H1 (cell line): ENCODE measurements at regions not wholly inside any gene's neighbourhood (a gene's known extent, or its start where the extent isn't known, plus 50 kb on each side); places are given as distances from the start of the nearest gene placed in this dataset.

Experiments
- CTCF ChIA-PET: fragments of 300-600 bp; sonication (Branson Sonifier 250); formaldehyde crosslinking; loops from one replicate; lab custom pipeline; 2021; ENCODE audit not compliant: partially characterized antibody; lab: Charles Lee
- POLR2A ChIA-PET: fragments of 300-600 bp; sonication (Branson Sonifier 250); formaldehyde crosslinking; loops from one replicate; lab custom pipeline; 2021; ENCODE audit warnings: inconsistent platforms; ENCODE audit not compliant: partially characterized antibody; lab: Charles Lee
- DNase-seq, 2 experiments: peaks; one replicate each; pipeline versions ENCODE4 v3.0.0 to v3.0.0-alpha.2; 2010 to 2022; ENCODE audit warnings: low spot score in 2 of 2, low read depth in 1 of 2, mixed read lengths in 1 of 2
- FAIRE-seq: peaks from 2 replicates; lab custom pipeline; 2011; peaks lifted over from hg19 to GRCh38; lab: Jason Lieb, UNC
- H2AFZ ChIP-seq: 2 replicates; pipeline ENCODE4 v1.8.1; 2012; ENCODE audit warnings: low read length, inconsistent platforms
- H2AK5ac ChIP-seq: 2 replicates; pipeline ENCODE4 v1.6.1; 2013; ENCODE audit warnings: low read depth, low read length
- H2BK120ac ChIP-seq: replicated peaks from 2 replicates; pipeline ENCODE3; 2013; ENCODE audit warnings: low read depth, low read length, inconsistent platforms
- H2BK12ac ChIP-seq: 2 replicates; pipeline ENCODE4 v1.6.1; 2013; ENCODE audit warnings: low read depth, low read length
- H2BK15ac ChIP-seq: 2 replicates; pipeline ENCODE4 v1.6.1; 2013; ENCODE audit warnings: low read length
- H2BK20ac ChIP-seq: 2 replicates; pipeline ENCODE4 v1.6.1; 2013; ENCODE audit warnings: low read length
- H2BK5ac ChIP-seq: 2 replicates; pipeline ENCODE4 v1.6.1; 2013; ENCODE audit warnings: low read depth, low read length
- H3K14ac ChIP-seq: 2 replicates; pipeline ENCODE4 v1.6.1; 2013; ENCODE audit warnings: inconsistent platforms; ENCODE audit not compliant: insufficient read length
- H3K18ac ChIP-seq: 2 replicates; pipeline ENCODE4 v1.6.1; 2013; ENCODE audit warnings: low read length; ENCODE audit errors: extremely low read depth
- H3K23ac ChIP-seq: 2 replicates; pipeline ENCODE4 v1.6.1; 2013; ENCODE audit warnings: inconsistent platforms; ENCODE audit not compliant: insufficient read length
- H3K23me2 ChIP-seq: 2 replicates; pipeline ENCODE4 v1.6.1; 2013; ENCODE audit warnings: low read depth, low read length
- H3K27ac ChIP-seq: 2 replicates; pipeline ENCODE4 v1.6.1; 2011; ENCODE audit warnings: low read depth, low read length, inconsistent platforms
- H3K27me3 ChIP-seq, 4 experiments: replicated peaks in 1 of 4; 1 replicate in 1 of 4; 2 replicates in 3 of 4; pipeline versions ENCODE4 v1.6.1 to v1.8.1; 2011 to 2013; ENCODE audit warnings: low read length in 3 of 4, mild to moderate bottlenecking in 3 of 4, inconsistent platforms in 2 of 4, mixed read lengths in 2 of 4, moderate library complexity in 1 of 4; ENCODE audit not compliant: control insufficient read depth in 3 of 4, insufficient read depth in 3 of 4; ENCODE audit errors: extremely low read depth in 1 of 4
- H3K36me3 ChIP-seq, 4 experiments: 2 replicates each; pipeline versions ENCODE4 v1.6.1 to v1.8.1; 2011 to 2013; ENCODE audit warnings: mild to moderate bottlenecking in 4 of 4, low read length in 3 of 4, moderate library complexity in 2 of 4, control low read depth in 1 of 4, inconsistent platforms in 1 of 4; ENCODE audit not compliant: insufficient read depth in 4 of 4, control insufficient read depth in 2 of 4
- H3K4ac ChIP-seq: replicated peaks from 2 replicates; pipeline ENCODE3; 2013; ENCODE audit warnings: low read length, low read depth, mixed read lengths, inconsistent platforms; ENCODE audit not compliant: insufficient read length
- H3K4me1 ChIP-seq, 4 experiments: replicated peaks in 1 of 4; 1 replicate in 1 of 4; 2 replicates in 3 of 4; pipeline versions ENCODE4 v1.6.1 to v1.8.1; 2011 to 2013; ENCODE audit warnings: low read length in 3 of 4, inconsistent platforms in 2 of 4, mixed read lengths in 1 of 4; ENCODE audit not compliant: insufficient read depth in 4 of 4, control insufficient read depth in 3 of 4
- H3K4me2 ChIP-seq, 2 experiments: 2 replicates each; pipeline versions ENCODE4 v1.6.1 to v1.8.1; 2011 to 2013; ENCODE audit warnings: low read depth in 2 of 2, low read length in 2 of 2, control low read depth in 1 of 2, inconsistent platforms in 1 of 2, mild to moderate bottlenecking in 1 of 2; ENCODE audit not compliant: insufficient read depth in 1 of 2
- H3K4me3 ChIP-seq, 4 experiments: fragments of 200-600, 300-600 bp in 1 of 4; sonication (generic), shearing (Covaris generic), sonication (Bioruptor Twin) in 1 of 4; 2 replicates each; pipeline versions ENCODE4 v1.5.1 to v1.8.1; 2011 to 2016; ENCODE audit warnings: low read length in 4 of 4, low read depth in 3 of 4, control low read depth in 2 of 4, inconsistent platforms in 2 of 4, mild to moderate bottlenecking in 2 of 4, mixed read lengths in 1 of 4, moderate library complexity in 1 of 4; ENCODE audit not compliant: insufficient read depth in 2 of 4; ENCODE audit errors: extremely low read depth in 1 of 4
- H3K56ac ChIP-seq: replicated peaks from 2 replicates; pipeline ENCODE3; 2013; ENCODE audit warnings: low read depth, mild to moderate bottlenecking, mixed read lengths, low read length, inconsistent platforms; ENCODE audit not compliant: insufficient read length
- H3K79me1 ChIP-seq: 2 replicates; pipeline ENCODE4 v1.6.1; 2013; ENCODE audit warnings: low read depth, low read length, control low read depth
- H3K79me2 ChIP-seq, 2 experiments: 2 replicates each; pipeline versions ENCODE4 v1.6.1 to v1.8.1; 2012 to 2013; ENCODE audit warnings: low read length in 2 of 2, mild to moderate bottlenecking in 2 of 2, inconsistent platforms in 1 of 2; ENCODE audit not compliant: insufficient read depth in 2 of 2, control insufficient read depth in 1 of 2
- H3K9ac ChIP-seq, 4 experiments: replicated peaks in 1 of 4; 1 replicate in 1 of 4; 2 replicates in 3 of 4; pipeline versions ENCODE4 v1.6.1 to v1.8.1; 2011 to 2013; ENCODE audit warnings: low read depth in 3 of 4, low read length in 3 of 4, control low read depth in 2 of 4, mild to moderate bottlenecking in 2 of 4, moderate library complexity in 2 of 4, inconsistent platforms in 1 of 4; ENCODE audit errors: extremely low read depth in 1 of 4
- H3K9me3 ChIP-seq, 2 experiments: 2 replicates each; pipeline versions ENCODE4 v1.6.1 to v1.8.1; 2012 to 2013; ENCODE audit warnings: mild to moderate bottlenecking in 2 of 2, moderate library complexity in 2 of 2, control low read depth in 1 of 2, inconsistent platforms in 1 of 2, low read depth in 1 of 2, low read length in 1 of 2, mixed read lengths in 1 of 2; ENCODE audit not compliant: insufficient read depth in 2 of 2
- H4K20me1 ChIP-seq, 2 experiments: replicated peaks in 1 of 2; 2 replicates each; pipeline versions ENCODE3 to v1.8.1; 2011 to 2013; ENCODE audit warnings: inconsistent platforms in 2 of 2, low read length in 2 of 2, mild to moderate bottlenecking in 1 of 2; ENCODE audit not compliant: insufficient read depth in 2 of 2, control insufficient read depth in 1 of 2
- H4K5ac ChIP-seq: 2 replicates; pipeline ENCODE4 v1.6.1; 2013; ENCODE audit warnings: low read length, low read depth, mixed read lengths, inconsistent platforms; ENCODE audit not compliant: insufficient read length
- H4K8ac ChIP-seq: 2 replicates; pipeline ENCODE4 v1.8.0; 2013; ENCODE audit warnings: mild to moderate bottlenecking, moderate library complexity, low read length, inconsistent platforms; ENCODE audit not compliant: insufficient read depth; ENCODE audit errors: extremely low read depth
- H4K91ac ChIP-seq: replicated peaks from 2 replicates; pipeline ENCODE3; 2013; ENCODE audit warnings: low read length, mixed read lengths, inconsistent platforms; ENCODE audit not compliant: insufficient read length
- SAP30 ChIP-seq: fragments of 300-600 bp; sonication (generic); IDR thresholded peaks from 2 replicates; pipeline ENCODE4 v1.7.1; 2012; ENCODE audit warnings: low read length, moderate library complexity, mild to moderate bottlenecking, inconsistent platforms; ENCODE audit not compliant: insufficient read depth, insufficient replicate concordance

DNA sequence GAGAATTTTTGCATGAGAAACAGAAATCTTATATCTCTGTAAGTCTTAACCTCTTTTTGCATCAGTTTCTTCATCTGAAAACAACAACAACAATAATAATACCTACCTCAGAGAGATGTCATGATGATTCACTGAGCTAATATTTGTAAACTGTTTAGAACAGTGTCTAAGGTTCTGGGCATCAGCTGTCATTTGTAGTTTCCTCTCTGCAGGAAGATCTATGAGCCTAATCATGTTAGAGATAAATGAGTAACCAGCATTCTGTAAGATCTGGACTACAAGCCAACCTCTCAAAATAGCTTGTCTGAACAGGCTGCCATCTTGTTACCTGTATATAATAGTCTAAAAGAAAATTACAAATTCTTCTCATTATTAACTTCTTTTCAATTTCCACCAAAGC, 383.0 kb upstream of the RORA start:
- Histone ChIP-seq H3K9me3 (no peaks in the 10 kb centered on the region), H3K56ac (no peak overlapping the region), H2BK120ac (no peak overlapping the region), H2BK20ac (no peak overlapping the region), H3K27me3 (no peaks in the 10 kb centered on the region), H2AK5ac (no peak overlapping the region), H4K8ac (no peak overlapping the region), H2BK15ac (no peak overlapping the region), H3K23ac (no peak overlapping the region), H2BK12ac (no peak overlapping the region), H3K27ac (no peak overlapping the region), H4K5ac (no peak overlapping the region), H3K4me3 (no peak overlapping the region), H2AFZ (no peak overlapping the region), H3K79me2 (no peaks in the 10 kb centered on the region), H3K14ac (no peak overlapping the region), H3K36me3 (no peaks in the 10 kb centered on the region), H4K91ac (no peak overlapping the region), H3K4me2 (no peak overlapping the region), H3K4ac (no peak overlapping the region), H3K9ac (no peak overlapping the region), H3K23me2 (no peaks in the 10 kb centered on the region), H4K20me1 (no peaks in the 10 kb centered on the region), H3K18ac (no peak overlapping the region), H3K79me1 (no peaks in the 10 kb centered on the region), H3K4me1 (no peaks in the 10 kb centered on the region), H2BK5ac (no peak overlapping the region)
- ChIA-PET CTCF (interaction anchor here (0.7 to 1.2 kb wide), 4 partner anchors 9 to 396 kb away, joined by 3 to 6 read pairs (median 3); no protein-coding TSS in a partner anchor), POLR2A (no interaction called here)
- DNase-seq (no peak), FAIRE-seq (no peak)
- no peak for TF ChIP-seq SAP30
